GM23338 (cell line): ENCODE measurements at regions not wholly inside any gene's neighbourhood (a gene's known extent, or its start where the extent isn't known, plus 50 kb on each side); places are given as distances from the start of the nearest gene placed in this dataset.

Source experiments
- ATAC-seq: fragments of 200-7000 bp; cut with Tn5 transposase; 3 replicates; pipeline ENCODE4 v1.9.1; 2020
- DNase-seq: peaks from one replicate; pipeline ENCODE4 v3.0.0-alpha.2; 2015; ENCODE audit warnings: low spot score
- H2AFZ ChIP-seq: fragments of 200-600 bp; sonication (generic); 2 replicates; pipeline ENCODE4 v1.8.0; 2016; ENCODE audit warnings: antibody characterized with exemption, mild to moderate bottlenecking, moderate library complexity
- H3F3A ChIP-seq: fragments of 200-600 bp; sonication (generic); replicated peaks from 2 replicates; pipeline ENCODE4 v1.8.0; 2017; ENCODE audit warnings: antibody characterized with exemption, mixed run types, low read depth
- H3K27ac ChIP-seq: fragments of 200-600 bp; sonication (generic); 2 replicates; pipeline ENCODE4 v1.6.1; 2016; ENCODE audit warnings: low read depth
- H3K27me3 ChIP-seq: fragments of 200-600 bp; sonication (generic); 2 replicates; pipeline ENCODE4 v1.8.0; 2016; ENCODE audit warnings: mild to moderate bottlenecking, mixed run types, moderate library complexity; ENCODE audit not compliant: insufficient read depth
- H3K36me3 ChIP-seq: fragments of 200-600 bp; sonication (generic); 2 replicates; pipeline ENCODE4 v1.8.0; 2016; ENCODE audit warnings: mild to moderate bottlenecking; ENCODE audit not compliant: insufficient read depth
- H3K4me1 ChIP-seq: fragments of 200-600 bp; sonication (generic); 2 replicates; pipeline ENCODE4 v1.8.0; 2016; ENCODE audit warnings: mild to moderate bottlenecking, moderate library complexity; ENCODE audit not compliant: insufficient read depth
- H3K4me2 ChIP-seq: fragments of 200-600 bp; sonication (generic); 2 replicates; pipeline ENCODE4 v1.7.1; 2017; ENCODE audit warnings: mixed run types
- H3K4me3 ChIP-seq: fragments of 200-600 bp; sonication (generic); 2 replicates; pipeline ENCODE4 v1.6.1; 2016; ENCODE audit warnings: mixed run types
- H3K79me2 ChIP-seq: fragments of 200-600 bp; sonication (generic); replicated peaks from 2 replicates; pipeline ENCODE4 v1.8.0; 2017; ENCODE audit warnings: mild to moderate bottlenecking; ENCODE audit not compliant: insufficient read depth
- H3K9me2 ChIP-seq: fragments of 200-600 bp; sonication (generic); 2 replicates; pipeline ENCODE4 v1.8.0; 2017; ENCODE audit not compliant: insufficient read depth
- H4K20me1 ChIP-seq: fragments of 200-600 bp; sonication (generic); replicated peaks from 2 replicates; pipeline ENCODE4 v1.8.0; 2017; ENCODE audit warnings: mild to moderate bottlenecking; ENCODE audit not compliant: insufficient read depth
- H3K27ac Mint-ChIP-seq: 2 replicates; pipeline ENCODE4 v1.8.0; 2020; ENCODE audit warnings: inconsistent platforms, mild to moderate bottlenecking, moderate library complexity, mixed read lengths
- H3K27me3 Mint-ChIP-seq: 3 replicates; pipeline ENCODE4 v1.8.0; 2022; ENCODE audit warnings: low read depth, mild to moderate bottlenecking, moderate library complexity, mixed read lengths, inconsistent platforms; ENCODE audit not compliant: insufficient read depth, poor library complexity
- H3K36me3 Mint-ChIP-seq: 3 replicates; pipeline ENCODE4 v1.8.0; 2021; ENCODE audit warnings: low read depth, mild to moderate bottlenecking, inconsistent platforms, moderate library complexity, mixed read lengths
- H3K4me1 Mint-ChIP-seq: 3 replicates; pipeline ENCODE4 v1.8.0; 2020; ENCODE audit warnings: mild to moderate bottlenecking, inconsistent platforms, mixed read lengths
- H3K4me3 Mint-ChIP-seq: 3 replicates; pipeline ENCODE4 v1.8.0; 2021; ENCODE audit warnings: moderate library complexity, mild to moderate bottlenecking, inconsistent platforms, mixed read lengths
- H3K9me3 Mint-ChIP-seq: 3 replicates; pipeline ENCODE4 v1.8.0; 2020; ENCODE audit warnings: moderate library complexity, mild to moderate bottlenecking, inconsistent platforms, mixed read lengths
- CREB1 ChIP-seq: fragments of 250-450 bp; sonication (Bioruptor Pico); IDR thresholded peaks from 2 replicates; pipeline ENCODE4 v1.5.0; 2020; ENCODE audit warnings: low read depth, mild to moderate bottlenecking, moderate library complexity
- CTCF ChIP-seq, 2 experiments: fragments of 200-600 bp in 1 of 2; sonication (generic) in 1 of 2; conservative IDR thresholded peaks; 2 replicates each; pipeline versions ENCODE4 v1.5.1 to v1.6.1; 2016 to 2017; ENCODE audit warnings: antibody characterized with exemption in 2 of 2, low read depth in 2 of 2, mild to moderate bottlenecking in 2 of 2, moderate library complexity in 1 of 2
- ETS1 ChIP-seq: IDR thresholded peaks from 2 replicates; pipeline ENCODE4 v1.6.1; 2016; ENCODE audit warnings: antibody characterized with exemption
- EZH2 ChIP-seq: fragments of 200-600 bp; sonication (generic); IDR thresholded peaks from one replicate; pipeline ENCODE4 v1.8.0; 2017; ENCODE audit warnings: antibody characterized with exemption, mild to moderate bottlenecking, low read depth; ENCODE audit not compliant: unreplicated experiment
- EZH2phosphoT487 ChIP-seq: fragments of 200-600 bp; sonication (generic); IDR thresholded peaks from one replicate; pipeline ENCODE4 v1.8.1; 2018; ENCODE audit warnings: antibody characterized with exemption; ENCODE audit not compliant: unreplicated experiment
- JUNB ChIP-seq: IDR thresholded peaks from one replicate; pipeline ENCODE4 v1.6.1; 2016; ENCODE audit warnings: antibody characterized with exemption; ENCODE audit not compliant: unreplicated experiment
- NANOG ChIP-seq: IDR thresholded peaks from 2 replicates; pipeline ENCODE4 v1.6.1; 2016; ENCODE audit warnings: antibody characterized with exemption, borderline replicate concordance
- POLR2AphosphoS5 ChIP-seq: IDR thresholded peaks from 2 replicates; pipeline ENCODE4 v1.6.1; 2016; ENCODE audit warnings: antibody characterized with exemption, low read depth
- REST ChIP-seq: IDR thresholded peaks from one replicate; pipeline ENCODE4 v1.6.1; 2018; ENCODE audit warnings: antibody characterized with exemption; ENCODE audit not compliant: unreplicated experiment
- STAT1 ChIP-seq: IDR thresholded peaks from one replicate; pipeline ENCODE4 v1.6.1; 2016; ENCODE audit warnings: antibody characterized with exemption; ENCODE audit not compliant: unreplicated experiment
- ZNF114 ChIP-seq: fragments of 250-450 bp; sonication (Bioruptor Pico); IDR thresholded peaks from 2 replicates; pipeline ENCODE4 v1.5.0; 2020; ENCODE audit warnings: mild to moderate bottlenecking, moderate library complexity
- ZNF331 ChIP-seq: fragments of 250-450 bp; sonication (Bioruptor Pico); IDR thresholded peaks from 2 replicates; pipeline ENCODE4 v1.5.0; 2020; ENCODE audit warnings: low read depth, mild to moderate bottlenecking, moderate library complexity
- ZNF462 ChIP-seq: fragments of 250-450 bp; sonication (Bioruptor Pico); IDR thresholded peaks from 2 replicates; pipeline ENCODE4 v1.5.0; 2020; ENCODE audit warnings: mild to moderate bottlenecking, moderate library complexity

GRCh38 chr16:85182774-85183173 is 70.5 kb upstream of the CIBAR2 start:
- TF ChIP-seq NANOG (no peak), POLR2AphosphoS5 (no peak), STAT1 (no peak), ZNF462 (CRISPR knock-in tag) (no peak), EZH2 (no peak), CREB1 (CRISPR knock-in tag) (no peak), ZNF331 (CRISPR knock-in tag) (no peak), REST (no peak), ETS1 (no peak), CTCF (conservative IDR thresholded peaks at IDR 0.05; ENCODE audit: low read depth in 2 of 2) (no peak), EZH2phosphoT487 (no peak), JUNB (no peak), ZNF114 (CRISPR knock-in tag) (no peak)
- H3K4me3 Mint-ChIP-seq, result no peak overlapping the region
- H3K9me3 Mint-ChIP-seq, result peaks cover 19% of the 10 kb centered on the region
- peaks cover 5% of the 10 kb centered on the region for H3K27me3 Mint-ChIP-seq
- Histone ChIP-seq H3K9me2 (no peaks in the 10 kb centered on the region), H4K20me1 (peaks cover 10% of the 10 kb centered on the region), H3K27ac (no peak overlapping the region), H2AFZ (no peak overlapping the region), H3K79me2 (peaks cover 70% of the 10 kb centered on the region), H3K4me3 (no peak overlapping the region), H3K27me3 (no peaks in the 10 kb centered on the region), H3K4me1 (peaks cover 11% of the 10 kb centered on the region; the same call in 1 of the 2 replicates), H3K36me3 (peaks cover 4% of the 10 kb centered on the region; the same call in 1 of the 2 replicates), H3F3A (no peaks in the 10 kb centered on the region), H3K4me2 (no peak overlapping the region)
- peaks cover 3% of the 10 kb centered on the region; the same call in 2 of the 3 replicates for H3K4me1 Mint-ChIP-seq
- H3K27ac Mint-ChIP-seq, result no peak overlapping the region
- peaks cover 34% of the 10 kb centered on the region for H3K36me3 Mint-ChIP-seq
- no peak for ATAC-seq
- DNase-seq, result no peak
